HG02840 (cell line): ENCODE measurements at regions not wholly inside any gene's neighbourhood (a gene's known extent, or its start where the extent isn't known, plus 50 kb on each side); places are given as distances from the start of the nearest gene placed in this dataset.

Experiments used
- ATAC-seq: cut with Tn5 transposase; IDR thresholded peaks from one replicate; pipeline ENCODE4 v1.9.1; 2021; ENCODE audit warnings: mild to moderate bottlenecking, moderate library complexity, moderate number of reproducible peaks; ENCODE audit not compliant: unreplicated experiment, low FRiP score

DNA sequence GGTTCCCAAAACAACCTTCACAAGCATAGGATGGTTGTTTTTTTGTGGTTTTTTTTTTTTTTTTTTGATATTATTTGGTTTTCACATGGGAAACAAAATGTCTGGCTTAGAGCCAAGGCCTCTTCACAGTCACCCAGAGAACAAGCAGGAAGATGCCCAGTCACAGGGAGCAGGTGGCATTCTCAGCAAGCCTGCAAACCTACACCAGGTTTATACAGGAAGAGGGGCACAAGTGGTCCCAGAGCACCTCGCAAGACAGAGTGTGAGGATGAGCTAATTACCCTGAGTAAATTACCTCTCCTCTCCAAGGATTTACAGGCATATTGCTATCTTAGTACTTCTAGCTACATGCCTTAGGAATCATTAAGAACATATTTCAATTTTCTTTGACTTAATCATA is 1375.6 kb downstream of the EFNB2 start:
- no peak for ATAC-seq

- no peak for ATAC-seq
Observed at GRCh38 chr13:105153611-105154010, 1381.9 kb downstream of the EFNB2 start.

DNA sequence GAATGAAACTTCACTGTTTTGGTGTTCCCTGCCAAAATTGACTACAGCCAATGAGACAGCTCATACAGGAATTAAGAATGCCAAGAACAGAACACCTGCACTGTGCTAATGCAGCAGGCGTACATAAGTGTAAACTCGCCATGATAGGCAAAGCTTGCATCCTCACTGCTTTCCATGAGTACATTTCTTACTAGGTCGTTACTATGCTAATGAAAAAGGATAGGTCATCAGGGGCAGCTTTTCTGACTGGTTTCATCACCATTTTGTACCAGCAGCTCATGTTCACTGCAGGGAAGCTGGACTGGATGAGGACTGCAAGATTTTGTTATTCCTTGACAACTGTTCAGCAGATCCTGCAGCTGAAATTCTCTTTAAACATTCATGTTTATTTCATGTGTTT is 1383.8 kb downstream of the EFNB2 start:
- no peak for ATAC-seq

GRCh38 chr13:105147461-105147860 is 1388.0 kb downstream of the EFNB2 start:
- no peak for ATAC-seq

GRCh38 chr13:105144936-105145335 is 1390.5 kb downstream of the EFNB2 start:
- ATAC-seq, result no peak

- no peak for ATAC-seq
Observed at GRCh38 chr13:105144020-105144419, 1391.4 kb downstream of the EFNB2 start.

GRCh38 chr13:105142556-105142955 is 1392.9 kb downstream of the EFNB2 start:
- ATAC-seq, result no peak

DNA sequence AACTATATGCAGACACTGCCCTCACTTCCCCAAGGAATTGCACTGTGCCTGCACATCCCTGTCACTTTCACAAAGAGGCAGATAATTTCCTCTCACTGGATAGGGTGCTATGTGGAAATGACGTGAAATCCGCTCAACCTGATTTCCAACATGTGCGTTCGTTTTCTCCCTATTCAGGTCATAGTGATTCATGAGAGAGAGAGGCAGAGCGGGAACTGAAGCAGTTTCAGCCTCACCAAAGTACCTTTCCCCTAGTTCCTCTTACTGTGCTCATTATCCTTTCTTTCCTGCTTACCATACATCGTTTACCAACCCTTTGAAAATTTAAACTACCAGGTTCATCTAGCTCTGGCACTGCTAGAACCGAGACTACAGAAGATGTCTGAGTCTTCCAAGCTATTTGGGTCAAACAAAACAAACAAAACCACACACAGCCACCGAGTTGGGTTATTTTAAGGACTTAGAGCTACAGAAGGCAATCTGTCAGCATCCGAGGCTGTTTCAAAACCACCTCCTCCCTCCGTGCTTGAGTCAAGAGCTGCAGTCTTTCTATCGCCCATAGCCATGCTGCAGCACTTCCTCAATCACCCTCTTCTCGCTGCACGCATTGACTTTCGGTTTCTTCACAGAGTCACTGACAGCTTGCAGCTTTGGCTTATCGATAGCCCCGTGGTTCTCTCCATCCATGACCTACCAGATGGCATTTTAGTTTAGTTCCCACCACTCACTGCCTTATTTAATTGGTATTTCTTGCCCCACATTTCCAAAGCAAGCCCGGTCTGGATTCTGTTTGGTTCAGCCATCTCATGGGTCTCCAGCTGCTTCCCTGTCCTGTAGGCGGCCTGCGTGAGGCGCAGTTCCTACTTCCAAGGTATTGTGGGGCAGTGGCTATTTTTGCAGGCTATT is 1395.8 kb downstream of the EFNB2 start:
- ATAC-seq, result peak; percentile 98

GRCh38 chr13:105139048-105139379 is 1396.4 kb downstream of the EFNB2 start:
- peak; percentile 17 for ATAC-seq

- ATAC-seq, result no peak
Observed at GRCh38 chr13:105135852-105136615, 1399.4 kb downstream of the EFNB2 start.

DNA sequence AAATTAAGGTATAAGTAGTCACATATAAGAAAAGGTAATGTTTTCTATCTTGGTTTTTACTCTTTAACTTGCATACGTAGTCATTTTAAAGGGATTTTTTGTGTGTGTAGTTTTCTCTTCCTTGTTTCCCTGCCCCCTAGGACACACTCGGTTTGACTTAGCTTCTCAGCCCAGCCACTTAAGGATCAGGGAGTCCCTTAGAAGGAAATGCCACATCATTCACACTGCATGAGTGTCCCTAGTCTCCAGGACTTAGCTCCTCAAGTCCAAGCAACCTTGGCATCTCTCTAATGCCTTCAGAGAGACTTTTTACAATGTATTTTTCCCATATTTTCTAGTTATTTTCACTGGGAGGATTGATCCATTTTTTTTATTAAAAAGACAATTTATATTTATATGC is 1407.7 kb downstream of the EFNB2 start:
- no peak for ATAC-seq

- no peak for ATAC-seq
Observed at GRCh38 chr13:105121221-105121620, 1414.2 kb downstream of the EFNB2 start.

GRCh38 chr13:105118426-105118985 is 1417.0 kb downstream of the EFNB2 start:
- no peak for ATAC-seq

DNA sequence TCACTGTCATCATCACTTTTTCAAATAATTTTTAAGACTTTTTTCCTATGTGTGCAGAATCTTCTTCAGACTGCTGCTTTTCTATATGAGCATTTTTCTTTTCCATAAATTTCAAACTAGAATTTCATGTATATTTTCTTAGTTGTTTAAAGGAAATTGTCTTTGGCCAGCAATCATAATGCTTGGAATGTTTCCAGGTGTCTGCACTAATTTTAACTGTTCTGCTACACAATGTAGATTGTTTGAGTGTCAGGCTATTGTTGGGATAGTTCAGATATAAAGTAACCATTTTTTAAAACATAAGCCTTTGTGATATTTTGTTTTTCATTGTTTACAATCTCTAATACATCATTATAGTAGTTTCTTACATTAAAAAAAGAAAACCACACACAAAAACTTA is 1418.5 kb downstream of the EFNB2 start:
- ATAC-seq, result no peak

GRCh38 chr13:105112561-105112960 is 1422.9 kb downstream of the EFNB2 start:
- ATAC-seq, result no peak

GRCh38 chr13:105107781-105108180 is 1427.7 kb downstream of the EFNB2 start:
- no peak for ATAC-seq

GRCh38 chr13:105105471-105105870 is 1430.0 kb downstream of the EFNB2 start:
- ATAC-seq, result no peak

- no peak for ATAC-seq
Observed at GRCh38 chr13:105097521-105097920, 1437.9 kb downstream of the EFNB2 start.

DNA sequence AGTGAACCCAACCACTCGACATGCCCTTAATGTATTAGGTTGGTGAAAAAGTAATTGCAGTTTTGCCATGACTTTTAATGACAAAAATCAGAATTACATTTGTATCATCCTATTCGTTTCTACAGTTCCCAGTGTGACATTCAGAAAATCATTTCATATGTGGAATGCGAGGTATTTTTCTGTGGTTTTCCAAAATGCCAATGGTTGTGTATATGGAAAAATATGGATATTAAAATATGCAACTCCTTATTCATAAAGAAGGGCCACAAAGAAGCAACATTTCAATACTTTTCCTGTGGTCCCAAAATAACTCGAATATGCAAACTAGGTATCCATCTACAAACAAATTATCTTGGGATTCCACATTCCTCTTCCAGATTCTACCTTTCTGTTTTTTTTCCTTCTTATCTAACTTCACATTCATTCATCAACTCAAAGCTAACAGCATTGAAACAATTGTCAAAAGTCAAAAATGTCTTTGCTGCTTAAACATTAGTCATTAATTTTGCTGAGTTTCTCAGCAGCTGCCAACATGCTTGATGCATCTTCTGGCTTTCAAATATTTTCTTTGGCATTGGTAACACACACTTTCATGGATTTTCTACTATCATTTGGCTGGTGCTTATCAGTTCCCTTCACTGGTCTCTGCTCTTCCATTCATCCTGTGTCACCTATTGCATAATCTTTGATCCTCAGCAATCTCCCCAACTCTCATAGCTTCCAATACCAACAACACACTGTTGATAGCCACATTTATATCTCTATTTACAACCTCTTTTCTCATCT is 1445.4 kb downstream of the EFNB2 start:
- no peak for ATAC-seq

GRCh38 chr13:105087945-105088344 is 1447.5 kb downstream of the EFNB2 start:
- ATAC-seq, result no peak

DNA sequence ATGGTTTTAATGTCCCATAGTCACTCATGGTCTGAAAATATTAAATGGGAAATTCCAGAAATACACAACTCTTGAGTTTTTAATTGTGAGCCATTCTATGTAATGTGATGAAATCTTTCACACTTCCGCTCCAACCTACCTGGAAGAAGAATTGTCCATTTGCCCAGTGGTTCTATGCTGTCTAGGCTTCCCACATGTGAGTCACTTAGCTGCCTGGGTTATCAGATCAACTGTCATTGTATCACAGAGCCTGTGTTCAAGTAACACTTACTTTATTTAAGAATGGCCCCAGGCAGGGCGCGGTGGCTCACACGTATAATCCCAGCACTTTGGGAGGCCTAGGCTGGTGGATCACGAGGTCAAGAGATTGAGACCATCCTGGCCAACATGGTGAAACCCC is 1450.5 kb downstream of the EFNB2 start:
- no peak for ATAC-seq
